Right hindlimb (tissue), 1 donor: ENCODE measurements at regions not wholly inside any gene's neighbourhood (a gene's known extent, or its start where the extent isn't known, plus 50 kb on each side); places are given as distances from the start of the nearest gene placed in this dataset.
"Not testable (repeated sequence)": the region's sequence is repeated elsewhere in the genome, so short reads cannot be mapped to it uniquely, and the experiment has no call there.

Experiments
- DNase-seq: peaks from one replicate; pipeline ENCODE4 v3.0.0-alpha.2; 2018

DNA sequence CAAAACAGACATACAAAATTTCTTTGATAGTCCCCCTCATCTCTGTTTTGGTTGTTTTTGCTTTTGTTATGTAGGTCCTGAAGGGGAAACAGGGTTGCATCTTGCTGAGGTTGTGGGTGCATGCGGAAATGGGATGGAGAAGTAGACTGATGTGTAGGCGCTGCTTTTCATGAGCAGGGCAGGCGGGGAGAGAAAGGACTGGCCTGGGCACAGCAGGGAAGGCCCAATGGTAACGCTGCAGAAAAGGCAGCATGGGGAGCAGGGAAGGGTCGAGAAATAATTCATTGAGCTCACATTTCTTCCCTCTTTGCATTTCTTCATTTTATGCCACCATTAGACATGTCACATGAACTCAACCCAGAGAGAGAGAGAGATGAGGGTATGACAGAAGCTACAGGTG is 74.3 kb upstream of the CCN2 start:
- no peak for DNase-seq

DNA sequence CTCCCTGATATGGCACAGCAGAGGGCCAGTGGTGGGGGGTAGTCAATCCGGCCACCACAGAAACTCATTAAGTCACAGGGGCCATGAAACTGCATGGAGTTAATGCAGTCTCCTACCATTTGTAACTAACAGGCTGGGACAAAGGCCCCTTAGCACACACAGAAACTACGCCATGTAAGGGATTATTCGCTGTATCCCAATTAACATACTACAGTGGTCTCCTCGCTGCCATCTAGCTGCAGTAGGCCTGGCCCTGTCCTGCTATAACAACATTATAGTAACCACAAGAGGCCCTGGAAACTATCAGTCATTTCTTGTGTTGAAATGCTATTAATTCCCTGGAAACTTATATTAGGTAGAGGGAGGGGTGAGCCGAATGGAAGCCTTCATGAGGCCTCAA is 72.3 kb upstream of the CCN2 start:
- DNase-seq = no peak

DNA sequence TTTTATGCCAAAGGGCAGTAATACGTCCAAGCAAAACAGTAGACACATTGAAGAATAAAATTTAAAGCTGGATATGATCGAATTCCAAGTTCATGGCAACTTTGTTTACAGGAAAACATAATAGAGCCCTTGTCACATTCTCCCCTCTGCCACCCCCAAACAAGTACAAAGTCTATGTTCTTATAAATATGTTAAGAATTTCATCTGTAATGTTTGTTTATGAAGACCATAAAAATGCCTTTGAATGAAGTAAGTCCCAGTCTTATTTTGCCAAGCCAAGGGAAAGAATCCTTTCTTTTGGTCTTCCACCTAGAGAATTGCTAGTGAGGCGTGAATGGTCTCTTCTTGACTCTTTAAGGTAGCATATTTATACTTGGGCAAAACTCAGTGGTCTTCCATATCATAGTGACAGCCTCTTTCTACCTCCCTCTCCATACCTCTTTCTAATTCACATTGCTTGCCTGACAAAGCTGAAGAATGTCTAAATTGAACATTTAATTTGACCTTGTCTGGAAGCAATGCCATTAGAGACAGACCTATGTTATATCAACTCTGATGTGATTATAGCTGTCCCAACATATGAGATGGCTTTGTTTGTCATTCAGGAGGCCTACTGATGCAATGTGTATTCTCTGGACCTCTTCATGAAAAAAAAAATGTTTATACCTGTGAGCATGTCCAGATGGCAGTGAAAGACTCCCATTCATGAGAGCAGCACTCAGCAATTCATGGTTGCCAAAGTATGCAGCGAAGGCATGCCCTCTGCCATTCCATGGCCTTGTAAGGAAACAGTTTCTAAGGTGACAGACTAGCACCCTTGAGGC is 70.6 kb upstream of the CCN2 start:
- DNase-seq = no peak

DNA sequence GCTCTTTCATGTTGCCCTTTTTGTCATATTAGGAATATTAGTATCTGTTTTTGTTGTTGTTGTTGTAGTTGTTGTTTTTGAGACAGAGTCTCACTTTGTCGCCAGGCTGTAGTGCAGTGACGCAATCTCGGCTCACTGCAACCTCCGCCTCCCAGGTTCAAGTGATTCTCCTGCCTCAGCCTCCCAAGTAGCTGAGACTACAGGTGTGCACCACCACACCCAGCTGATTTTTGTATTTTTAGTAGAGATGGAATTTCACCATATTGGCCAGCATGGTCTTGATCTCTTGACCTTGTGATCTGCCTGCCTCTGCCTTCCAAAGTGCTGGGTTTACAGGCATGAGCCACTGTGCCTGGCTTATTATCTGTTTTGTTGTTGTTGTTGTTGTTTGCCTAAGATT is 69.7 kb upstream of the CCN2 start:
- DNase-seq = not testable (repeated sequence)

DNA sequence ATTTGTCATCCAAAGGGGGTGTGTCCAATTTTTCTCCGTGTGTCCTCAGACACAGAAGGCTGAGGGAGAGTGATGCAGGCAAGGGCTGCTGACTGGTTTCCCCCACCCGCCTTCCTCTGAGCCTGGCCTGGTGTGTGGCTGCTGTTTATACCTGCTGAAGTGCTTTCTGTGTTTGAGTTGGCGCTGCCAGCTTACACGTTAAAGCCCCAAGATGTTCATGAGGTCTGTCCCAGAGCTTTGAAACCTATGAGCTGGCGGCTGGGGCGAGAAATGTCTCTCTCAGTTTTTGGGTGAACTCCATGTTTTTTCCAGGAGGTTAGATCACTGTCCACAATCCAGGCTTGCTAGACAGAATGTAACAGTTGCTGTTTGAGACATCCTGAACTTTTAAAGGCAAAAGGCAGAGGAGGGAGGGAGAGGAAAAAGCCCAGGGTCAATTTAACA is 69.0 kb upstream of the CCN2 start:
- DNase-seq = peak; percentile 71

DNA sequence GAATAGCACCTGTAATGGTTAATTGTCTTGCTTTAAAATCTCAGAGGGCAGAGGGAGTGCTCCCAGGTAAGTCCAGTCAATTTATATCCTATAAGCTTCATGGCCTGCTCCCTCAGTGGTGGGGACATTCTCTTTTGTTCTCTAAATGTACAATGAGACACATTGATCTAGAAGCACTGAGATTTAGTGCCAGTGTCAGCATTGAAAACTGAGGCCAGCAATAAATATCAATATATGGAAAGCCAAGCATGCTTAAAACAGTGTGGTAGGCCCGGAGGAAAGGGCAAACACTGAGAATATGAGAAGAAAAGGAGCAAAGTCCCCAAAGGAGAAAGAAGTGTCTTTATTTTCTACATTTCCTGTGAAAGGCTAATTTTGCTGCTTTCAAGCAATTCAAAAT is 68.4 kb upstream of the CCN2 start:
- no peak for DNase-seq

DNA sequence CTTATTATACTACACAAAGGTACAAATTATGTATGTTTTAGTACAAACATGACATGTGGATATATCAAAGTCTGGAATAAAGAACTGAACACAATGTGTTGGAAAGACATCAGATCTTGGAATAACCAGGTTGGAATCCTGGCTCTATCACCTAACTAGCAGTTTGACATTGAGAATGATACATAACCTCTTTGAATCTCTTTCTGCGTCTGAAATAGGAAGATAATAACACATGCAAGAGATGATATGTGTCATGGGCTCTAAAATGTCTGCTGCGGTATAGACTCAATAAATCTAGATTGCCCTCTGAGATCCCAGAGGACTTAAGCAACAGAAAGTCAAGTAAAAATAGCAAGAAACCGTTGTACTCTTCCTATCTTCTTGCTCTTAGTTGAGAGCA is 66.8 kb upstream of the CCN2 start:
- DNase-seq = no peak

DNA sequence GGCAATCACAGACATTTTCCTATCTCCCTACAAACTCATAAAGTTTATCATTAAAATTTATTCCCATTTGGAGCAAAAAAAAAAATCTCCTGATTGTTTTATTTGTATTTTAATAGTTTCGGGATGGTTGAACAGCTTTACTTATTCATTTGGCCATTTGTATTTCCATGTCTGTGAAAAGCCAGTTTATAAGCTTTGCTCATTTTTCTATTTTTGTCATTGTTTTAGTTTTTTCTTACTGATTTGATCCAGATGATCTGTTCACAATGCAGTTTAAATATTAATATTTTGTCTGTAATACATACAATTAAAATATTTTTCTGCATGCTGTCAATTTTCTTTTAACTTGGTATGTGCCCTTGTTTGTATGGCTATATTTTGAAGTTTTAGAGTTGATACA is 65.2 kb upstream of the CCN2 start:
- DNase-seq = no peak

DNA sequence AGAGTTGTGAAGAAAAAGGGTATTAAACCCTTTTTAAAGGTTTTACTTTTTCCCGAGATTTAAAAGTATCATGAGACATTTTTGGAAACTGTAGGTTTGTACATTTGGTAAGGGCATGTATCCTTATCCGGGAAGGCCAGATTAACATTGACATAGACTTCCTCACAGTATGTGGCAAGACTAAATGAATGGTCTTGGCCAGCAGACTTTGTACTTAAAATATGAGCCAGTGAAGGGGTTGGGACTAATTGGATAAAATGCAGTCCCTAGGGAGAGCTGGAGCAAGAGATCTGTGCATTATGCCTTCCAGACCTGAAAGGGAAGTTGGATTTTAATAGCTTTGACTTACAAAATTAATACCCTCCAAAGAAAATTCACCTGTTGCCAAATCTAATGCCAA is 60.4 kb upstream of the CCN2 start:
- DNase-seq = no peak

DNA sequence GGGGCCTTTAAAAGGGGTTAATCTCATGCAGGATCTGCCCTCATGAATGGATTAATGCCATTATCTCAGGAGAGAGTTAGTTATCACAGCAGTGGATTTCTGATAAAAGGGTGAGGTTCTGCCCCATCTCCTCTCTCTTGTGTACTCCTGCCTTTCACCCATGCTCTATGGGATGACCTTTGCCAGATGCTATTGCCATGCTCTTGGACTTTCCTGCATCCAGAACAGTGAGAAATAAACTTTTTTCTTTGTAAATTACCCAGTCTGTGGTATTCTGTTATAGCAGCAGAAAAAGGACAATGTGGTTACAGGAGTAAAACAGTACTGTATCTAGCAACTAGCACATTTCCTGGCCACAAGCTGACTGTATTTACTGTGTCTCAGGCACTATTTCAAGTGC is 58.0 kb upstream of the CCN2 start:
- no peak for DNase-seq

DNA sequence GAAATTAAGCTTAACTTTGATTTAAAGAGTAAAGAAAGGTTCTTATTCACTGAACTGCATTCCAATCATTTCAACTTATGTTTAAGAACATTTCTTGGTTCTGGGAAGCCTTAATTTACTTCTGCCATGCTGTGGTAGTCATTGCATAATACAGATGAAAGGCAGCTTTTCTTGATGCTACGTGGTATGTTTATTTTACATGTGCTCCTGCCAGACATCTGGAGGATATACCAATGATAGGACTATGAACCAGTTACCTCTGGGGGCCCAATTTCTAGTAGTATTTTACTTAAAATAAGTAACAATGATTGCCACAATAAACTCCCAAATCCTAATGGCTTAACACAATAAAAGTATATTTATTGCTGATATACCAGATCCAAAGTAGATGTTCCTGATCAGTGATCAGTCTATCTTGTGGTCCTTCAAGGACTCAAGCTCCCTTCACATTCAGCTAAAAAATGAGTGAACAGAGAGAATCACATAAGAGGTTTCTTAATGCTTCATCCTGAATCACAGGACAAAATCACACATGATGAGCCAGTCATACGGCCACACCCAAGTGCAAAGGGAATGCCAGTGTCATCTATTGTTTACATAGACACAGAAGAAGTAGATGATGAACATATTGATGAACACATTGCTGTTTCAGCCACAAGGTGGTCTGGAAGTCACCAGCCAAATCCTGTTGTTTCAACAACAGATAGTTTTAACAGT is 56.5 kb upstream of the CCN2 start:
- DNase-seq = no peak

DNA sequence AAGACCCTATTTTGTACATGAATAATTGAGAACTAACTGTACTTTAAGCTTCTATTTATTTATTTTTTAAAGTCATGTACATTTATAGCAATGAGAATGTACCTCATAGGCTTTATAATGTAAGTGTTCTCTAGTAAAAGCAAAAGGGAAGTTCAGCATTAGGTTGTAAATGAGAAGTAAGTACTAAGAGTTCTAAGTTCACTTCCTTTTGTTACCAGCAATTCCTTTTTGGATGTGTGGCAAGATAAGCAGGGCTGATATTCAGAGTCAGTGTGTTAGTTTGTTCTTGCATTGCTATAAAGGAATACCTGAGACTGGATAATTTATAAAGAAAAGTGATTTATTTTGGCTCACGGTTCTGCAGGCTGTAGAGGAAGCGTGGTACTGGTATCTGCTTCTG is 54.0 kb upstream of the CCN2 start:
- no peak for DNase-seq

DNA sequence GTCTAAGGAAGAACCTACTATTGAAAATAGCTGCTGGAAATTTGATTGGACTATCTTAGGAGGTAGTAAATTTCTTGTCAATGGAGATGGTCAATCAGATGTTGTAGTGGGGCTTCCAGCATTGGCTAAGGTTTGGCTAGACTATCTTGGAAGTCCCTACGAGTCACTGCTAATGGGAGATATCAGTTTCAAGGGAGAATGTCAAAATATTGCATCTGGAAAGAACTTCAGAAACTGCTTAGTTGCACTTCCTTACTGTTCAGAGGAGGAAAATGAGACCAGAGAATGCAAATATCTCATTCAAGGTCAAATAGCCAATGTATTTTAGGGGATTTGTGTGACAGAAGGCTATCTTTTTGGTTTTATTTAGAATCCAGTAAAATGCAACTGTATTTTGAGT is 53.5 kb upstream of the CCN2 start:
- DNase-seq = no peak

DNA sequence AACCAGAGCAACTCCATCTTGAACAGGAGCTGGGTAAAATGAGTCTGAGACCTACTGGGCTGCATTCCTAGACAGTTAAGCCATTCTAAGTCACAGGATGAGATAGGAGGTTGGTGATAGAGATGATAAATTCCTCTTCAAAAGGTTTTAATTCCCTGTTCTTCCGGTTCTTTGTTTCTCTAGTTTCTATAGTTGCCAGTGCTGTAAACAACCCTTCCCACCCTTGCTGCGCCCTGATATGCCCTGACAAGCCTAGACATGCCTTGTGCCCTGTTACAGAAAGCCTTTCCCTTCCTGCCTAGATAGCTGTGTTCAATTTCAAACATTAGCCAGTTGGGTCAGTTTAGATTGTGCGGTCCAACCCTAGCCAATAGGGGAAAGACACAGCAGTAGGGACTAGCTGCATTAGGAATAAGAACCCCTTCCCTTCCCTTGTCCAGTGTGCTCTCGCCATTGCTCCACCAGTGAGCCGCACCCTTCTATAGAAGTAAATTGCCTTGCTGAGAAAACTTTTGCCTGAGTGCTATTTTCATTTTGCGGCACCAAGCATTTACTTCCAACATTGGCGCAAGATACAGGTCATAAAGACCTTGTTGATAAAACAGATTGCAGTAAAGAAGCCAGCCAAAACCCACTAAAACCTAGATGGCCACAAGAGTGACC is 52.5 kb upstream of the CCN2 start:
- DNase-seq = no peak
